Astrocyte (in vitro differentiated cells and primary cell): ENCODE measurements at regions not wholly inside any gene's neighbourhood (a gene's known extent, or its start where the extent isn't known, plus 50 kb on each side); places are given as distances from the start of the nearest gene placed in this dataset.

ENCODE experiments used
- EZH2 ChIP-seq: IDR thresholded peaks from 2 replicates; pipeline ENCODE4 v1.6.1; 2012; ENCODE audit warnings: mild to moderate bottlenecking, low read length, inconsistent platforms; ENCODE audit not compliant: insufficient read depth
- TF ChIP-seq, protein P1 (sequence below): IDR thresholded peaks from 2 replicates; pipeline ENCODE4 v1.5.1; 2011; ENCODE audit warnings: low read depth, mild to moderate bottlenecking, inconsistent platforms, low read length, moderate library complexity; ENCODE audit not compliant: insufficient read depth

DNA sequence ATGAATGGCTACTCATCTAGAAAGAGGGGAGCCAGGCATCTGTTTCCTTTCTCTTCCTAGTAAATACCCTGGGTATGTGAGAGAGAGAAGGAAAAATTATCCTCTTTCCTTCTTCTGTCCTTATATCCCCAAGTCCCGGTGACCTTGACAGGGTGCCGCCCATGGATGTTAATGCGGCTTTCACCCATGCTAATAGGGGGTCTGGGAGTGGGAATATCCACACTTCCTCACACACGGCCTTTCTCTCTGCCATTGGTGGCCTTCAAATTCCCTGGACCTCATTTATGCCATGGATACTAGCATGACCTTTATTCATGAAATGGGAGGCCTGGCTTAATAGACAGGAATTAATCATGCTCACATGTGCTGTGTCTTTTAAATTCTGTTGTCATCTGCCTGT is 159.0 kb upstream of the NOX3 start:
- TF ChIP-seq, protein P1, sequence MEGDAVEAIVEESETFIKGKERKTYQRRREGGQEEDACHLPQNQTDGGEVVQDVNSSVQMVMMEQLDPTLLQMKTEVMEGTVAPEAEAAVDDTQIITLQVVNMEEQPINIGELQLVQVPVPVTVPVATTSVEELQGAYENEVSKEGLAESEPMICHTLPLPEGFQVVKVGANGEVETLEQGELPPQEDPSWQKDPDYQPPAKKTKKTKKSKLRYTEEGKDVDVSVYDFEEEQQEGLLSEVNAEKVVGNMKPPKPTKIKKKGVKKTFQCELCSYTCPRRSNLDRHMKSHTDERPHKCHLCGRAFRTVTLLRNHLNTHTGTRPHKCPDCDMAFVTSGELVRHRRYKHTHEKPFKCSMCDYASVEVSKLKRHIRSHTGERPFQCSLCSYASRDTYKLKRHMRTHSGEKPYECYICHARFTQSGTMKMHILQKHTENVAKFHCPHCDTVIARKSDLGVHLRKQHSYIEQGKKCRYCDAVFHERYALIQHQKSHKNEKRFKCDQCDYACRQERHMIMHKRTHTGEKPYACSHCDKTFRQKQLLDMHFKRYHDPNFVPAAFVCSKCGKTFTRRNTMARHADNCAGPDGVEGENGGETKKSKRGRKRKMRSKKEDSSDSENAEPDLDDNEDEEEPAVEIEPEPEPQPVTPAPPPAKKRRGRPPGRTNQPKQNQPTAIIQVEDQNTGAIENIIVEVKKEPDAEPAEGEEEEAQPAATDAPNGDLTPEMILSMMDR = no peak
- no peak for TF ChIP-seq EZH2
